ENCODE measurements at regions not wholly inside any gene's neighbourhood (a gene's known extent, or its start where the extent isn't known, plus 50 kb on each side); places are given as distances from the start of the nearest gene placed in this dataset.
"Not testable (repeated sequence)": the region's sequence is repeated elsewhere in the genome, so short reads cannot be mapped to it uniquely, and the experiment has no call there.

DNA sequence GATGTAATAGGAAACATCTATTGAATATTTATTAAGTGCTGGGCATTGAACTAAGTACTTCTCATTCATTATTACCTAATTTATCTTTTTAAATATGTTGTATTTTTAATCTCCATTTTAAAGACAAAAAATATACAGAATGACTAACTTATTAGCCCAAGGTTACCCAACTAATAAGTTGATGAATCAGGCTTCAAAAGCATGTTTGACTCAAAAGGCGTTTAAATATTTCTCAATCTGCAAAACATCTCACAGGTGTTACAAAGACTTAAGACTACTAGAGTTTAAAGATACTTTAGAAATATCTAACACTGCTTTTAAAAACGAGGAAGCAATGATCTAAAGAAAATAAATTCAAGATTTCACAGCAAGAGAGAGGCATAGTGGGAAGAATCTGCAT, 457.4 kb upstream of the DCN start:
- DNase-seq = no peak

DNA sequence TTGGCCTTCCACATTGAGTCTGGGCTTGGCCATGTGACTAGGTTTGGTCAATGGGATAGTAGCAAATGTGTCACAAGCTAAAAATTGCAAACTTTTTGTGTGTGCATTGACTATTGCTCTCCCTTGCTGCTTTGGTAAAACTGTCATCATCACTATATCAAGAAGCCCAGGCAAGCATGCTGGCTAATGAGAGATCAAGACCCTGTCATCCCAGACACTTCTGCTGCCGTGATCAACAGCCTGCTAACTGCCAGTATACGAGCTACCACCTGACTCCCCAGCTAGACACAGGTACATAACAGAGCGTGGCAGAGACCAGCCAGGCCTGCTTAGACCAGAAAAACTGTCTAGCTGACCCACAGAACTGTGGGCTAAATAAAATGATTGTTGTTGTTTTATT, 456.7 kb upstream of the DCN start:
- DNase-seq = no peak

GRCh38 chr12:91637789-91638624, 455.4 kb upstream of the DCN start:
- DNase-seq = no peak

- DNase-seq = no peak
Measured at GRCh38 chr12:91636721-91637120, 454.1 kb upstream of the DCN start.

DNA sequence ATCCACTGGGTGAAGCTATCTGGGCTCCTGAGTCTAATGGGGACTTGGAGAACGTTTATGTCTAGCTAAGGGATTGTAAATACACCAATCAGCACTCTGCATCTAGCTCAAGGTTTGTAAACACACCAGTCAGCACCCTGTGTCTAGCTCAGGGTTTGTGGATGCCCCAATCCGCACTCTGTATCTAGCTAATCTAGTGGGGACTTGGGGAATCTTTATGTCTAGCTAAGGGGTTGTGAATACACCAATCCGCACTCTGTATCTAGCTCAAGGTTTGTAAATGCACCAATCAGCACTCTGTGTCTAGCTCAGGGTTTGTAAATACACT, 451.7 kb upstream of the DCN start:
- not testable (repeated sequence) for DNase-seq

DNA sequence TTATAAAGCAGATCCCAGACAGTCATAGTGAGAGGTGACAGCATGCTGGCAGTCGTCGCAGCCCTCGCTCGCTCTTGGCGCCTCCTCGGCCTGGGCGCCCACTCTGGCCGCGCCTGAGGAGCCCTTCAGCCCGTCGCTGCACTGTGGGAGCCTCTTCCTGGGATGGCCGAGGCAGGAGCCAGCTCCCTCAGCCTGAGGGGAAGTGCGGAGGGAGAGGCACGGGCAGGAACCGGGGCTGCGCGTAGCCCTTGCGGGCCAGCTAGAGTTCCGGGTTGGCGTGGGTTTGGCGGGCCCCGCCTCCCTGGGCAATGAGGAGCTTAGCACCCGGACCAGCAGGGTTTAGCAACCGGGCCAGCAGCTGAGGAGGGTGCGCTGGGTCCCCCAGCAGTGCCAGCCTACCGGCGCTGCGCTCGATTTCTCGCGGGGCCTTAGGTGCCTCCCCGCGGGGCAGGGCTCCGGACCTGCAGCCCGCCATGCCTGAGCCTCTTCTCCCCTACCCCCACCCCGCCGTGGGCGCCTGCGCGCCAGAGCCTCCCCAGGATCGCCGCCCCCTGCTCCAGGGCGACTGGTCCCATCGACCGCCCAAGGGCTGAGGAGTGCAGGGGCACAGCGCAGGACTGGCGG, 451.2 kb upstream of the DCN start:
- DNase-seq = no peak

GRCh38 chr12:91633206-91633605, 450.6 kb upstream of the DCN start:
- no peak for DNase-seq

GRCh38 chr12:91632042-91632786, 449.6 kb upstream of the DCN start:
- no peak for DNase-seq

DNA sequence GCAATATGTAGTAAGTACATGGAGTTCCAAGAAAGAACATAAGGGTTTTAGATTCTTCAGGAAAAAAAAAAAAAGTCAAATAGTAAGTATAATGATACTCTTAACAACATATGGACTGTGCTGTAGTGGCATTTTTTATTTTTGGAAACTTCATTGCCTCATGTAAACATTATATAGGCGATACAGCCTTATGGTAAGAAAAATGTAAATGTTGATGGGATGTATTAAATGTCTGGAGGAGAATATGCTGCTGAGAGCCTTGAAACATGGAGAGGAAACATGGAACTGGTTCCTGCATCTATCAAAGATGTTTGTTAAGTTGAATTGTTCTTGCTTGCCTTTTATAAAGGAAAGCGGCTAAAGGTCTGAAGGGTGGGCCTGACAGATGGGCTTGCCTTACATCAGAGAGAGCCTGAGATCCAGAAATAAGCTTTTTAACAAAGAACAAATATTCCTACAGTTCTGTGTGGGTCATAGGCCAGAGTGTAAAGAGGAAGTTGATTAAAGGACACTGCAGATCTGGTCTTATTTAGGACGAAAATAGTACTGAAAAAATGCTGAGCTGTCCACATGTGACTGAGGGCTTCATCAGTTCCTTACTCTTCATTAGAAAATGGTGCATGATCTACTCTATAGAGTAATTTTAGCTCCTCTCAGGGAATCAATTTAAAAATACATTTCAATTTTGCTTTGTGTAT, 448.1 kb upstream of the DCN start:
- no peak for DNase-seq

DNA sequence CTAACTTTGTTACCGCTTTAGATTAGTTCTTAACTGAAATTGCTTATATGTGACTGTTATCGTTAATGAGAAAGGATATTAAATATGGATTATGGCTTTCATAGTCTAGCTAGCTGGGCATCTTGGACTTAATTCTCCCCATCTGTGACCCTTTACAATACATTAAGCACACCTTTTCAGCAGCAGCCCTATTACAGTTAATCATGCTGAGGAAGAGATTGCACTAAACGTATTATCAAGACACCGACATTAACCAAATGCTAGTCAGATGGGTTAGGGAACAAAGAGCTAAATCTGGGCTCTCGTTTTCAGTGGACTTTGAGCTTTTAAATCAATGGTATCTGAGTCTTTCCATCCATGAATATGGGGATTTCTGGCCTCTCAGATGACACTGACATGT, 447.5 kb upstream of the DCN start:
- DNase-seq = no peak

- DNase-seq = no peak
Measured at GRCh38 chr12:91629440-91629839, 446.8 kb upstream of the DCN start.

DNA sequence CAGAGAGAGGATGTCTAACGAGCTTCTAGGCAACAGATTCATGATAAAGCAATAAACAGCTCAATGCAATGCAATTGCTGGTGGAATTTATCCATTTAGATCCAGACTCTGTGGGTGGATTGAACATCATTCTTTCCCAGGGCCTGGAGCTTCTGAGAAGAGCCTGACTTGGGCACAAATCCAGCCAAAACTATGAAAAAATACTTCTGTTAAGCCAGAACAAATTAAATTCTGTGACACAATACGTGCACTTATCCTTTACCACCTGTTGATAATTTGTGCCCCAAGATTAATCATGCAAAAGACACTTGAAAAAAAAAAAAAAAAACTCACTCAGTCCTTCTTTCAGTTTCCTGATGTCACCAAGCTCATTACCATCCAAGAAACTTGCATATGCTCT, 446.0 kb upstream of the DCN start:
- DNase-seq = no peak

GRCh38 chr12:91627225-91627624, 444.6 kb upstream of the DCN start:
- no peak for DNase-seq

DNA sequence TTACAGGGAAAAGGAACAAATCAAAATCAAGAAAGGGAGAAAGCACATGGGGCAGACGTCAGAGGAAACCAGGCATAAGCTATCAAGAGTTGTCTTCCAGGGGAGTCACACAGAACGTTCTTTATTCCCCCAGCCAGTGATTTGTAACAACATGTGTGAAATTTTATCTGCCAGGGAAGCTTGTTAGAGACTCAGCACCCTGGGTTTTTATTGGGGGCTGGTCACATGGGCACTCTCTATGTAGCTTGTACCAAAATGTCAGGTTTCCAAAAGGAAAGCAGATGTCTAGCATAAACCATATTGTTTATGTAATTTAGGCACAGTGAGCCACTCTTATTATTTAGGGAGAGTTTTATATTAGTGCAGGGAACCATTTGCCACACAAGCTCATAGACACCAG, 440.4 kb upstream of the DCN start:
- DNase-seq = no peak

GRCh38 chr12:91622037-91622436, 439.4 kb upstream of the DCN start:
- no peak for DNase-seq

GRCh38 chr12:91620992-91621391, 438.4 kb upstream of the DCN start:
- no peak for DNase-seq

GRCh38 chr12:91620422-91620821, 437.8 kb upstream of the DCN start:
- DNase-seq = no peak

GRCh38 chr12:91618281-91618680, 435.7 kb upstream of the DCN start:
- DNase-seq = no peak

DNA sequence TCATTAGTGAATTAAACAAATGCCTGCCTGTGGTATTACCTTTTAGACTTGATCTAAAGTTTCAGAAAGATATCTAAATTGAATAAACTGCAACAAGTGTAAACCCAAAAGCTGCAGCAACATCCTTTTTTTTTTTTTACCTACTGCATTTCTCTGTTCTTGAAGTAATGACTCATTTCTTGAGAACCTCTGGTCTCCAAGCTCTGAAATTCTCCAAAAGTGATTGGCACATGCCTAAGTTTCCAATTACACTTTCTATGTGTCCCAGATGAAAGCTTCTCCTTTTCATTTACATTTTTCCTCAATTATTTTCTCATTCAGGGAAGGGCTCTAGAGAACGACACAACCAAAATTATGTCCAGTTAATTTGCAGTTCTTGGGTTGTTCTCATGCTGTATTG, 435.2 kb upstream of the DCN start:
- no peak for DNase-seq

GRCh38 chr12:91616416-91616815, 433.8 kb upstream of the DCN start:
- no peak for DNase-seq

DNA sequence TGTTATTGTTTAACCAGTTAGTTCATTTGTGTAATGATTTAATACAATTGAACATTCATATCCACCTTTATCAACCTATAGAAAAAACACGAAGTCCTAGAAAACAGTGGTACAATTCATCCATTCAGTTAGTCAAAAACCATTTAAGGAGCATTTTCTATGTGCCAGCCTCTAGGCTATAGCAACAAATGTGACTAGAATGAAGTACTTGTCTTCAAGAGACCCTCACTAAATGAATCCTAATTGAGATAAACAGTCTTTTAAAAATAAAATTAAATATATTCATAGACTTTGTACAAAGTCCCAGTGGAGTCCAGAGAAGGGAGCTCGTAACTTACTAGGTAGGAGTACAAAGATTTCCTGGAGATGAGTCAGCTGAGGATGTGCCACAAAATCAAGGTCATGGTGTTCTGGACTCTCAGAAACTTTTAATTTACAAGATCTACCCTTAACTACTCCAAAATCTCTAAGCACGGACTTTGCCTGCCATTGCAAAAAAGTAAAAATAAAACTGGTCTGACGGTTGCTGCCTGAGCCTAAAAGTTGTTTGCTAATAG, 430.7 kb upstream of the DCN start:
- no peak for DNase-seq

DNA sequence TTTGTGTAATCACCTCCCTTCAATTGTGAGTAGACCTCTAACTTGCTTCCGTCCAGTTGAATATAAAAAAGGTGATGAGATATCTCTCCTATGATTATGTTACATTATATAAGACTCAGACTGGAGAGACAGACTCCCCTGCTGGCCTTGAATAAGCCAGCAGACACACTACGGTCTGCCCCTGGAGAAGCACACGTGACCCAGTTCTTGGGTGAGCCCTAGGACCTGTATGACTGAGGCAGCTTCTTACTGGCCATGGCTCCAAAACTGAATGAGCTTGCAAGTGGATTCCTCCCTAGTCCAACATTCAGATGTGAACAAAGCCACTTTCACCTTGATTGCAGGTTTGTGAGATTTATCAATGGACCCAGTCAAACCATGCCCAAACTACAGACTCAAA, 427.9 kb upstream of the DCN start:
- no peak for DNase-seq

DNA sequence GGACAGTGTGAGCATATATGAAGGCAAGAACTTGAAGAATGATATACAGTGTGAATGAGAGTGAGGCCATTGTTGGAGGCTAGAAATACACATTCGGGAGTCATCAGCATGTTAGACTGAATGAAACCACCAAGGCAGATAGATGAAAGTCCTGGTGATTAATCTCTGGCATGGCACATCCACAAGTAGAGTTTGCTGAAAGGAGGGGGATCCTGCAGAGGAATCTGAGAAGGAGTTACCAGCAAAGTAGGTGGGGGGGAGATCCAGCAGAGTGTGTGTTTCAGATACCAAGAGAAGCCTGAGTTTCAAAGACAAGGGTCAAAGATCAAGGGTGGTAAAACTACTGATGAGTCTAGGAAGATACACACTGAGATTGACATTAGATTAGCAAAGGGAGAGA, 426.7 kb upstream of the DCN start:
- no peak for DNase-seq
